Right atrium auricular region (tissue), 2 donors: ENCODE measurements at regions not wholly inside any gene's neighbourhood (a gene's known extent, or its start where the extent isn't known, plus 50 kb on each side); places are given as distances from the start of the nearest gene placed in this dataset.

Experiments
- DNase-seq: peaks from one replicate; pipeline ENCODE4 v3.0.0-alpha.2; 2019; ENCODE audit warnings: low spot score
- H3K27ac ChIP-seq, 2 donors: fragments of 200-600 bp; sonication (generic); 1 replicate in 1 of 2; 2 replicates in 1 of 2; pipeline ENCODE4 v1.5.1; 2016 to 2019
- H3K27me3 ChIP-seq, 2 donors: fragments of 200-600 bp; sonication (generic); one replicate each; pipeline versions ENCODE4 v1.5.1 to v1.6.0; 2017 to 2019
- H3K36me3 ChIP-seq: fragments of 200-600 bp; sonication (generic); one replicate; pipeline ENCODE4 v1.5.1; 2016
- H3K4me1 ChIP-seq, 2 donors: fragments of 200-600 bp; sonication (generic); one replicate each; pipeline versions ENCODE4 v1.5.1 to v1.6.0; 2017 to 2019
- H3K4me3 ChIP-seq, 2 donors: fragments of 200-600 bp; sonication (generic); 1 replicate in 1 of 2; 2 replicates in 1 of 2; pipeline ENCODE4 v1.5.1; 2017 to 2019; ENCODE audit warnings: mild to moderate bottlenecking in 1 of 2, moderate library complexity in 1 of 2
- H3K9me3 ChIP-seq, 2 donors: fragments of 200-600 bp; sonication (generic); one replicate each; pipeline ENCODE4 v1.5.1; 2019
- TF ChIP-seq, protein P1 (sequence below), 2 donors: fragments of 200-600 bp; sonication (generic); IDR thresholded peaks; one replicate each; pipeline ENCODE4 v1.5.1; 2019; ENCODE audit warnings: antibody characterized with exemption in 2 of 2

DNA sequence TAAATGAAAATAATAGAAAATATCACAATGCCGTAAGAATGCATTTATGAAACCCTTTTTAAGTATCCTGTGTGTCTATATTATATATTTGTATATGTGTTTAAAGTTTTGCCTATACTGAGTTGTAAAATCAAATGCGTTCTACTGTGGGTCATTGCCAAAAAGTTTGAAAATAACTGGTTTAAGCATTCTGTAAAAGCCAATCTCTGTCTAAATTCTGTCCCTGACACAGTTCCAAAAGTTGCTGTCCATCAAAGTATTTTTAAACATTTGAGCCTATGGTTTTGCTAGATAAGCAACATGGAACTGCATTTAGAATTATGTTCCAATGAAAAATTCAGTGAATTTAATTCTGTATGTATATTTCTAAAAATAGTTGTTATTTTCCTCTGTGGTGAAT lies 1360.4 kb upstream of the CRIM1 start:
- TF ChIP-seq, protein P1, sequence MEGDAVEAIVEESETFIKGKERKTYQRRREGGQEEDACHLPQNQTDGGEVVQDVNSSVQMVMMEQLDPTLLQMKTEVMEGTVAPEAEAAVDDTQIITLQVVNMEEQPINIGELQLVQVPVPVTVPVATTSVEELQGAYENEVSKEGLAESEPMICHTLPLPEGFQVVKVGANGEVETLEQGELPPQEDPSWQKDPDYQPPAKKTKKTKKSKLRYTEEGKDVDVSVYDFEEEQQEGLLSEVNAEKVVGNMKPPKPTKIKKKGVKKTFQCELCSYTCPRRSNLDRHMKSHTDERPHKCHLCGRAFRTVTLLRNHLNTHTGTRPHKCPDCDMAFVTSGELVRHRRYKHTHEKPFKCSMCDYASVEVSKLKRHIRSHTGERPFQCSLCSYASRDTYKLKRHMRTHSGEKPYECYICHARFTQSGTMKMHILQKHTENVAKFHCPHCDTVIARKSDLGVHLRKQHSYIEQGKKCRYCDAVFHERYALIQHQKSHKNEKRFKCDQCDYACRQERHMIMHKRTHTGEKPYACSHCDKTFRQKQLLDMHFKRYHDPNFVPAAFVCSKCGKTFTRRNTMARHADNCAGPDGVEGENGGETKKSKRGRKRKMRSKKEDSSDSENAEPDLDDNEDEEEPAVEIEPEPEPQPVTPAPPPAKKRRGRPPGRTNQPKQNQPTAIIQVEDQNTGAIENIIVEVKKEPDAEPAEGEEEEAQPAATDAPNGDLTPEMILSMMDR (IDR thresholded peaks at IDR 0.05): no peak
- no peaks in the 10 kb centered on the region for H3K9me3 ChIP-seq
- DNase-seq: no peak
- H3K4me1 ChIP-seq: no peaks in the 10 kb centered on the region
- no peaks in the 10 kb centered on the region for H3K36me3 ChIP-seq
- H3K27ac ChIP-seq: no peak overlapping the region
- H3K27me3 ChIP-seq: no peaks in the 10 kb centered on the region
- H3K4me3 ChIP-seq: no peak overlapping the region

DNA sequence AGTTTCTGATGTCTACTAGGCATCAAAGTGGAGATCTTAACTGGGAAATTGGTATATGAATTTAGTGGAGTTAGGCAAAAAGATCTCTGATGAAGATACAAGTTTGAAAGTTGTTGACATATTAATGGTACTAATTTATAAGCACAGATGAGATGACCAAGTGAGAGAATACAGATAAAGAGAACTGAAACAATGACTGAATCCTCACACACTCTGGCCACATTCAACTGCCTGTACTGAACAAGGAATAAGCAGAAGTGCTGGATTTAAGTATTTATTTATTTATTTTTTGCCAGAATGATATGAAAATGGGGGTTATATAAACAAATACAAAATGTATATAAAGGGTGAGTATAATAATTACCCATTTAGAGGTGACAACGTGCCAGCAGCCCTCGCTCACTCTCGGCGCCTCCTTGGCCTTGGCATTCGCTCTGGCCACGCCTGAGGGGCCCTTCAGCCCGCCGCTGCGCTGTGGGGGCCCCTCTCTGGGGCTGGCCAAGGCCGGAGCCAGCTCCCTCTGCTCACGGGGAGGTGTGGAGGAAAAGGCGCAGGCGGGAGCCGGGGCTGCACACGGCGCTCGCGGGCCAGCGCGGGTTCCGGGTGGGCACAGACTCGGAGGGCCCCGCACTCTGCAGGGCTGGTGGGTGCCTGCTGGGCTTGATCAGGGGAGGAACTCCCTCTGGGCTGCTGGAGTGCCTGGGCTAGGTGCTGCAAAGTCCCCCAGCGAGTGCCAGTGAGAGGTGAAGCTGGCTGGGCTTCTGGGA lies 1363.9 kb upstream of the CRIM1 start:
- Histone ChIP-seq H3K4me1 (no peaks in the 10 kb centered on the region), H3K27me3 (no peaks in the 10 kb centered on the region), H3K4me3 (no peak overlapping the region), H3K9me3 (no peaks in the 10 kb centered on the region), H3K27ac (no peak overlapping the region), H3K36me3 (no peaks in the 10 kb centered on the region)
- DNase-seq: no peak
- TF ChIP-seq, protein P1 (IDR thresholded peaks at IDR 0.05): no peak

DNA sequence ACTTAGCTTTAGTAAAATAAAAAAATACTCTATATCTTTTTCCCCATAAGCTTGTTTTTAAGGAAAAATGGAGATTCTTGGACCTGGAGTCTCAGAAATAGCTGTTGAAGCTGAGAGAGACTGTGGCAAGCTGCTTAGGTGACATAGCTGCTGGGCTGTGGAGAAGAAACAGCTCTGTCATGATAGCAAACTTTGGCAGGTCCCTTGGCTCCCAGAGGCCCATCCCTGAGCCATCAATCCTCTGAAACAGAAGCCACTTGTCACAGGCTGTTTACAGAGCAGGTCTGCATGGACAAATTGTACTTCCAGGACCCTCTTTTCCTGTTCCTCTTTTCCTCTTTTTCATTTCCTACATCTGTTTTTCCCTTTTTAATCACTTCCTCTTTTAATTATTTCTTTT lies 1370.1 kb upstream of the CRIM1 start:
- TF ChIP-seq, protein P1 (IDR thresholded peaks at IDR 0.05): no peak

DNA sequence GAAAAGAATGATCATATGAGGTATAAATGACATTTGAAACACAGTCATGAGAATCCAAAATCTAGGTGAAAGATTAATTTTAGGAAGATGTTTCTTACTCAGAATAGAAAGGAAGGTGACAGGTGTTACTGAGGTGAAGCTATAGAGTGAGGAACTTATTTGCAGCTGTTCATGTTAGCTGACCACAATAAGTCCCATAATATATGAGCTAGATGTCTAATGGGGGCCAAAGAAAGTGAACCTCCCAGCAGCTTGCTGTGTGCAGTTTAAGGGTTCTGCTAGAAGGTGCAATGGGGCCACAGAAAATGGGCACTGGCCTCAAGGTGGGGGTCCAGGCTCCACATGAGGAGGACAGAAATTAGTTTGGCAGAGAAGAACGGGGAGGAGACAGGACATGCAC lies 1374.9 kb upstream of the CRIM1 start:
- TF ChIP-seq, protein P1 (IDR thresholded peaks at IDR 0.05): no peak
- no peaks in the 10 kb centered on the region for H3K4me1 ChIP-seq
- no peaks in the 10 kb centered on the region for H3K9me3 ChIP-seq
- DNase-seq: no peak
- H3K27me3 ChIP-seq: no peaks in the 10 kb centered on the region
- no peak overlapping the region for H3K4me3 ChIP-seq
- no peaks in the 10 kb centered on the region for H3K36me3 ChIP-seq
- H3K27ac ChIP-seq: no peak overlapping the region

More for the DNA sequence above, 1370.1 kb upstream of the CRIM1 start:
- H3K27ac ChIP-seq: no peak overlapping the region
- no peaks in the 10 kb centered on the region for H3K27me3 ChIP-seq
- H3K4me1 ChIP-seq: no peaks in the 10 kb centered on the region
- H3K9me3 ChIP-seq: no peaks in the 10 kb centered on the region
- no peaks in the 10 kb centered on the region for H3K36me3 ChIP-seq
- H3K4me3 ChIP-seq: no peak overlapping the region
- no peak for DNase-seq

DNA sequence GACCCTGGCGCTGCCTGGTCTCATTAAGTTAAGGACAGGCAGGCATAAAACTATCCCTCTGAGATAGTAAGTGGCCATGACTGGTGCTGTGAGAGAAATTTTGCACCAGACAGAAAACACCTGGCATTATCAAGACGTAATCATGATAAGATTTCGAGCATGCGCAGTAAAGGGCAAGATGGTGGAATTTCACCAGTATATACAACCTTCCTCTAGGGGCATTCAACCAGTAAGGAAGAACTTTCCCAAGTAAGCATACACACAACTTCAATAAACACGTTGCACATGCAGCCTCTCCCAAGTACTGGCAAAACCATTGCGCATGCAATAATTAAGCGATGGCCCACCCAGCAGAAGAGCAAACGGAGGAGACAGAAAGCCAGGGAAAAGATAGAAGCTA lies 1376.4 kb upstream of the CRIM1 start:
- Histone ChIP-seq H3K9me3 (no peaks in the 10 kb centered on the region), H3K4me3 (no peak overlapping the region)
- TF ChIP-seq, protein P1 (IDR thresholded peaks at IDR 0.05): no peak

DNA sequence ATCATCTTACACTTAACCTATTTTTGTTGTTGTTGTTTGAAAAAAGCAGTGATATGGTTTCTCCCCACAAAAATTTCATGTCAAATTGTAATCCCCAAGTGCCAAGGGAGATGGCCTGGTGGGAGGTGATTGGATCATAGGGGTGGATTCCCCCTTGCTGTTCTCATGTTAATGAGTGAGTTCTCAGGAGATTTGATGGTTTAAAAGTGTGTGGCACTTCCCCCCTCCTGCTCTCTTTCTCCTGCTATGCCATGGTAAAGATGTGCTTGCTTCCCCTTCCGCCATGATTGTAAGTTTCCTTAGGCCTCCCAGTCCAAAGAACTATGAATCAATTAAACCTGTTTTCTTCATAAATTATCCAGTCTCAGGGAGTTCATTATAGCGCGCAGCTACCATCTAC lies 1362.7 kb upstream of the FAM98A start:
- TF ChIP-seq, protein P1 (IDR thresholded peaks at IDR 0.05): no peak
- no peaks in the 10 kb centered on the region for H3K27me3 ChIP-seq
- no peaks in the 10 kb centered on the region for H3K9me3 ChIP-seq
- no peaks in the 10 kb centered on the region for H3K4me1 ChIP-seq
- H3K27ac ChIP-seq: no peak overlapping the region
- no peak overlapping the region for H3K4me3 ChIP-seq
- H3K36me3 ChIP-seq: no peaks in the 10 kb centered on the region
- no peak for DNase-seq

More for the DNA sequence above, 1376.4 kb upstream of the CRIM1 start:
- Histone ChIP-seq H3K27ac (no peak overlapping the region), H3K27me3 (no peaks in the 10 kb centered on the region), H3K36me3 (no peaks in the 10 kb centered on the region), H3K4me1 (no peaks in the 10 kb centered on the region)
- DNase-seq: no peak
